ENCODE measurements at regions not wholly inside any gene's neighbourhood (a gene's known extent, or its start where the extent isn't known, plus 50 kb on each side); places are given as distances from the start of the nearest gene placed in this dataset.

DNA sequence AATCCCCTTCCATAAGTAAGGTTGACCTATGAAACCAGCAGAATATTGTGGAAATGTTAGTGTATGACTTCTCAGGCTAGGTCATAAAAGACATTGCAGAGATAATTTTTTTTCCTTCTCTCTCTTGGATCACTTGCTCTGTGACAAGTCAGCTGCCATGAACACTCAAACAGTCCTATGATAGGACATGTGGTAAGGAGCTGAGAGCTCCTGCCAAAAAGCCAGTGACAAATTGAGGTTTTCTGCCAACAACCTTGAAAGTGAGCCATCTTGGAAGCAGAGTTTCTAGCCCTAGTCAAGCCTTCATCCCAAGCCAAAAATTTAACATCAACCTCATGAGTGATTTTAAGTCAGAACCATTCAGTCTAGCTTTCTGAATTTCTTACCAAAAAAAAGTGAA lies 270.9 kb upstream of the NBEA start:
- H3K27ac Mint-ChIP-seq = no peak overlapping the region
- peaks cover 4% of the 10 kb centered on the region for H3K9me3 Mint-ChIP-seq
- TF ChIP-seq, protein P1, sequence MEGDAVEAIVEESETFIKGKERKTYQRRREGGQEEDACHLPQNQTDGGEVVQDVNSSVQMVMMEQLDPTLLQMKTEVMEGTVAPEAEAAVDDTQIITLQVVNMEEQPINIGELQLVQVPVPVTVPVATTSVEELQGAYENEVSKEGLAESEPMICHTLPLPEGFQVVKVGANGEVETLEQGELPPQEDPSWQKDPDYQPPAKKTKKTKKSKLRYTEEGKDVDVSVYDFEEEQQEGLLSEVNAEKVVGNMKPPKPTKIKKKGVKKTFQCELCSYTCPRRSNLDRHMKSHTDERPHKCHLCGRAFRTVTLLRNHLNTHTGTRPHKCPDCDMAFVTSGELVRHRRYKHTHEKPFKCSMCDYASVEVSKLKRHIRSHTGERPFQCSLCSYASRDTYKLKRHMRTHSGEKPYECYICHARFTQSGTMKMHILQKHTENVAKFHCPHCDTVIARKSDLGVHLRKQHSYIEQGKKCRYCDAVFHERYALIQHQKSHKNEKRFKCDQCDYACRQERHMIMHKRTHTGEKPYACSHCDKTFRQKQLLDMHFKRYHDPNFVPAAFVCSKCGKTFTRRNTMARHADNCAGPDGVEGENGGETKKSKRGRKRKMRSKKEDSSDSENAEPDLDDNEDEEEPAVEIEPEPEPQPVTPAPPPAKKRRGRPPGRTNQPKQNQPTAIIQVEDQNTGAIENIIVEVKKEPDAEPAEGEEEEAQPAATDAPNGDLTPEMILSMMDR (conservative IDR thresholded peaks at IDR 0.05) = no peak
- H3K4me3 Mint-ChIP-seq = no peak overlapping the region
- no peaks in the 10 kb centered on the region for H3K36me3 Mint-ChIP-seq
- H3K4me1 Mint-ChIP-seq (ENCODE audit: unreplicated experiment) = peaks cover 8% of the 10 kb centered on the region
- DNase-seq (ENCODE audit: extremely low spot score, unreplicated experiment) = no peak
- no peaks in the 10 kb centered on the region for H3K27me3 Mint-ChIP-seq

DNA sequence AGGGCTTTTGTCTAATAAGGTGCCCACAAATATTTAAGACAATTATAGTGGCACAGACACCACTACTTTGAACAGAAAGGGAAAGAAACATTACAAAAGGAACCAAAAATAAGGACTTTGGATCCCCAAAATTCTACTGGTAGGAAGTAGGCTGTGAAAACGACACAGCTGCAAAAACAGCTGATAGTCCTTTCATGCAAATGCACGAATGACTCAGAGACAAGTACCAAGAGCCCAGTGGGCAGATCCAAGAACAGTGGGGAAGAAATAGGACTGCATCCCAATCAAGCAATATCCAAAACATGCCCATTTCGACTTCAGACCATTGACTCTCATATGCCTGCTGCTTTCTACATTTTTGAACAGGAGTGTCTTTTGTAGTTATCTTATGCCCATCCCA lies 269.4 kb upstream of the NBEA start:
- peaks cover 6% of the 10 kb centered on the region for H3K4me1 Mint-ChIP-seq (ENCODE audit: unreplicated experiment)
- peaks cover 7% of the 10 kb centered on the region for H3K9me3 Mint-ChIP-seq
- no peaks in the 10 kb centered on the region for H3K27me3 Mint-ChIP-seq
- TF ChIP-seq, protein P1 (conservative IDR thresholded peaks at IDR 0.05) = no peak
- no peak for DNase-seq (ENCODE audit: extremely low spot score, unreplicated experiment)
- H3K36me3 Mint-ChIP-seq = no peaks in the 10 kb centered on the region
- no peak overlapping the region for H3K27ac Mint-ChIP-seq
- no peak overlapping the region for H3K4me3 Mint-ChIP-seq

DNA sequence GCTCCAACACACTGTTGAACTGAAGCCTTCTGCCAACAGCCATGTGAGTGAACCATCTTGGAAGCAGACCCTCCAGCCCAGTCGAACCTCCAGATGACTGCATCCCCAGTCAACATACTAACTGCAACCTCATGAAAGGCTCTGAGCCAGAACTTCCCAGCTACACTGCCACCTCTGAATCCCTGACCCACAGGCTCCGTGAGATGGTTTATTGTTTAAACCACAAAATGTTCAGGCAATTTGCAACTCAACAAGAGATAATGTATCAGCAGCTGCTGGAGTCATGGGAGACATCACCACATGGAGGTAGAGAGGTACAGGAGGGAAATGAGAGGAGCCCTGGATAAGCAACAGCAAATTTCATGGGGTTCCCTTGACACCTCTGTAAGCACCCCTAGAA lies 266.4 kb upstream of the NBEA start:
- TF ChIP-seq, protein P1 (conservative IDR thresholded peaks at IDR 0.05) = no peak
- no peaks in the 10 kb centered on the region for H3K27me3 Mint-ChIP-seq
- no peak overlapping the region for H3K4me3 Mint-ChIP-seq
- H3K27ac Mint-ChIP-seq = no peak overlapping the region
- H3K9me3 Mint-ChIP-seq = peaks cover 8% of the 10 kb centered on the region
- DNase-seq (ENCODE audit: extremely low spot score, unreplicated experiment) = no peak
- no peaks in the 10 kb centered on the region for H3K4me1 Mint-ChIP-seq (ENCODE audit: unreplicated experiment)
- H3K36me3 Mint-ChIP-seq = no peaks in the 10 kb centered on the region

DNA sequence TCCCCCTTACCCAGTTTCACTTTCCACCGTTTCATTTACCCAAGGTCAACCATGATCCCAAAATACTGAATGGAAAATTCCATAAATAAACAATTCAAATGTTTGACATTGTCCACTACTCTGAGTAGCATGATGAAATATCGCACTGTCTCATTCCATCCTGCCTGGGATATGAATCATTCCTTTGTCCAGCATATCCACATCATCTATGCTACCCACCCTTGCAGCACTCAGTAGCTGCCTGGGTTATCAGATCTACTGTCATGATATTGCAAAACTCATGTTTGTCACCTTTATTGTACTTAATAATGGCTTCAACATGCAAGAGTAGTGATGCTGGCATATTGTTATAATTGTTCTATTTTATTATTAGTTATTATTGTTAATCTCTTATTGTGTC lies 263.9 kb upstream of the NBEA start:
- H3K4me1 Mint-ChIP-seq (ENCODE audit: unreplicated experiment) = no peaks in the 10 kb centered on the region
- H3K27me3 Mint-ChIP-seq = no peaks in the 10 kb centered on the region
- TF ChIP-seq, protein P1 (conservative IDR thresholded peaks at IDR 0.05) = no peak
- H3K4me3 Mint-ChIP-seq = no peak overlapping the region
- H3K36me3 Mint-ChIP-seq = no peaks in the 10 kb centered on the region
- no peak for DNase-seq (ENCODE audit: extremely low spot score, unreplicated experiment)
- H3K27ac Mint-ChIP-seq = no peak overlapping the region
- peaks cover 4% of the 10 kb centered on the region for H3K9me3 Mint-ChIP-seq

DNA sequence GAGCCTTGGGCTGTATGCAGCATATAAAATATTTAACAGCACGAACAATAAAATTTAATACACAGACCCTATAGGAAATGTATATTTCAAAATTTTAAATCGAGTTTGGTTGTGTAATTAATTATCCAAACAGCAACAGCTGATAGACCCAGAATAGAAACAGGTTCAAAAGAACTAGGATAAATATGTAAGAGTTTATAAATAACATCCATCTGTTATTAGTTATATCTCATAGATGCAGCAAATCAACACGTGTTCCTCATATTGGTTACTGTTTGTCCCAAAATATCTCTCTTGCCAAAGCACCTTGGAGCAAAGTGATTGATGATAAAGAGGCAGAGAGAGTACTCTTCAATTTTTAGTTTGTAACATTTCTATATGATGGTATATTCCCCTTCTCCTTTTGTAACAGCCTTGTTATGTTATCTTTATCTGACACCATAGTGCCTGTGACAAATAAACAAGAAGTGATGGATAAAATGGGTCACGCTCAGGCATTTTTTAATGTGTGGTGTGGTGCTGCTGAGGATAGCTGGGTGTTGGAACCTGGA lies 260.6 kb upstream of the NBEA start:
- TF ChIP-seq, protein P1 (conservative IDR thresholded peaks at IDR 0.05) = no peak

DNA sequence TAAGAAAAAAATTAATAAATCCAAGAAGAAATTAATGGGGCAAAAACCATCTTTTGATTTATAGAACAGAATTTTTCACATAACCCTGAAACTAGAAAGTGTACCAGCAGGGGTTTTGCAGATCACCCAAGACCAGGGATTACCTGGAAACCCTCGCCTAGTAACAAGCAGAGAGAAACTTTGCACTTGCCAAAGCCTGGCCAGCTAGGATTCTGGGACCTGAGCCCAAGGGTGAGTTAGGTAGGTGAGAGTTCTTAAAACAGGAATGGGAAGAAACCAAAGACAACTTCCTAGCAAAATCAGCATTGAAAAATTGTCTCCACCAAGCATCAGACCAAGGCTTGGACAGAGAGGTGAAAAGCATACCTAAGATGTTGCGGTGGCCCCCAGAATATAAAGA lies 247.0 kb upstream of the NBEA start:
- no peak for DNase-seq (ENCODE audit: extremely low spot score, unreplicated experiment)
- Mint-ChIP-seq H3K36me3 (no peaks in the 10 kb centered on the region), H3K9me3 (peaks cover 3% of the 10 kb centered on the region), H3K4me3 (no peak overlapping the region), H3K27ac (no peak overlapping the region), H3K27me3 (no peaks in the 10 kb centered on the region), H3K4me1 (ENCODE audit: unreplicated experiment) (peaks cover 14% of the 10 kb centered on the region)
- TF ChIP-seq, protein P1 (conservative IDR thresholded peaks at IDR 0.05) = no peak

More for the DNA sequence above, 260.6 kb upstream of the NBEA start:
- Mint-ChIP-seq H3K27ac (no peak overlapping the region), H3K4me1 (ENCODE audit: unreplicated experiment) (no peaks in the 10 kb centered on the region), H3K27me3 (no peaks in the 10 kb centered on the region), H3K36me3 (no peaks in the 10 kb centered on the region), H3K4me3 (no peak overlapping the region), H3K9me3 (peaks cover 4% of the 10 kb centered on the region)
- no peak for DNase-seq (ENCODE audit: extremely low spot score, unreplicated experiment)
